Smooth muscle cell (in vitro differentiated cells): ENCODE measurements at regions not wholly inside any gene's neighbourhood (a gene's known extent, or its start where the extent isn't known, plus 50 kb on each side); places are given as distances from the start of the nearest gene placed in this dataset.

Source experiments
- DNase-seq: peaks from one replicate; lab custom pipeline; 2025; ENCODE audit not compliant: unreplicated experiment; lab: John Stamatoyannopoulos, UW
- H2AFZ ChIP-seq: fragments of 200-600 bp; sonication (generic); 2 replicates; pipeline ENCODE4 v1.6.0; 2016; ENCODE audit warnings: antibody characterized with exemption, low read depth, mild to moderate bottlenecking
- H3F3A ChIP-seq: fragments of 200-600 bp; sonication (generic); 2 replicates; pipeline ENCODE4 v1.6.0; 2017; ENCODE audit warnings: antibody characterized with exemption, low read depth
- H3K27ac ChIP-seq: fragments of 200-600 bp; sonication (generic); 2 replicates; pipeline ENCODE4 v1.5.1; 2016; ENCODE audit warnings: low read depth, mild to moderate bottlenecking
- H3K27me3 ChIP-seq: fragments of 200-600 bp; sonication (generic); 2 replicates; pipeline ENCODE4 v1.6.1; 2016; ENCODE audit warnings: low read depth, mild to moderate bottlenecking
- H3K36me3 ChIP-seq: fragments of 200-600 bp; sonication (generic); 2 replicates; pipeline ENCODE4 v1.5.1; 2016; ENCODE audit warnings: low read depth
- H3K4me1 ChIP-seq: fragments of 200-600 bp; sonication (generic); 2 replicates; pipeline ENCODE4 v1.5.1; 2016; ENCODE audit warnings: low read depth
- H3K4me2 ChIP-seq: fragments of 200-600 bp; sonication (generic); 2 replicates; pipeline ENCODE4 v1.6.0; 2016; ENCODE audit warnings: mild to moderate bottlenecking
- H3K4me3 ChIP-seq: fragments of 200-600 bp; sonication (generic); 2 replicates; pipeline ENCODE4 v1.5.1; 2016; ENCODE audit warnings: mild to moderate bottlenecking
- H3K79me2 ChIP-seq: fragments of 200-600 bp; sonication (generic); 2 replicates; pipeline ENCODE4 v1.6.0; 2016; ENCODE audit warnings: low read depth, mild to moderate bottlenecking
- H3K9ac ChIP-seq: fragments of 200-600 bp; sonication (generic); 2 replicates; pipeline ENCODE4 v1.6.0; 2016; ENCODE audit warnings: low read depth
- H3K9me3 ChIP-seq: fragments of 200-600 bp; sonication (generic); replicated peaks from 2 replicates; pipeline ENCODE4 v1.5.1; 2016; ENCODE audit warnings: low read depth
- H4K20me1 ChIP-seq: fragments of 200-600 bp; sonication (generic); 2 replicates; pipeline ENCODE4 v1.6.0; 2016; ENCODE audit warnings: low read depth
- CTCF ChIP-seq: fragments of 200-600 bp; sonication (generic); IDR thresholded peaks from 2 replicates; pipeline ENCODE4 v1.5.1; 2017; ENCODE audit warnings: borderline replicate concordance, mild to moderate bottlenecking, antibody characterized with exemption; ENCODE audit not compliant: insufficient read depth, poor library complexity, severe bottlenecking
- WGBS: methylation state at CpG from one replicate; pipeline ENCODE4 v1.1.7; 2016; ENCODE audit warnings: low lambda C conversion rate; 5-methylcytosine and 5-hydroxymethylcytosine counted together

- Histone ChIP-seq H3K27ac (peak overlapping the region; percentile 94), H3K27me3 (no peaks in the 10 kb centered on the region), H3K79me2 (no peaks in the 10 kb centered on the region), H3F3A (peaks cover 5% of the 10 kb centered on the region), H3K4me2 (no peak overlapping the region), H3K36me3 (no peaks in the 10 kb centered on the region), H4K20me1 (no peaks in the 10 kb centered on the region), H3K9ac (peak overlapping the region; percentile 65), H3K4me3 (no peak overlapping the region), H3K9me3 (no peaks in the 10 kb centered on the region), H3K4me1 (no peaks in the 10 kb centered on the region), H2AFZ (no peak overlapping the region)
- no peak for DNase-seq
- WGBS, result 34% methylated on average over 7 of the region's 7 CpGs
- TF ChIP-seq CTCF, result no peak
These were observed 190.2 kb downstream of the FSCB start for GRCh38 chr14:44316647-44317440.

GRCh38 chr14:44309331-44309730 lies 197.8 kb downstream of the FSCB start:
- 50% methylated on average over 1 of the region's 1 CpG for WGBS
- TF ChIP-seq CTCF, result no peak

GRCh38 chr14:44300916-44301315 lies 206.2 kb downstream of the FSCB start:
- peak overlapping the region; percentile 89 for H3K27ac ChIP-seq
- H3K4me3 ChIP-seq, result no peak overlapping the region
- DNase-seq, result no peak
- no peaks in the 10 kb centered on the region for H3K36me3 ChIP-seq
- H3F3A ChIP-seq, result no peaks in the 10 kb centered on the region
- peak overlapping the region; percentile 53 for H3K9ac ChIP-seq
- H3K9me3 ChIP-seq, result no peaks in the 10 kb centered on the region
- peak overlapping the region; percentile 35 for H2AFZ ChIP-seq
- no peaks in the 10 kb centered on the region for H4K20me1 ChIP-seq
- H3K79me2 ChIP-seq, result no peaks in the 10 kb centered on the region
- H3K4me1 ChIP-seq, result peaks cover 5% of the 10 kb centered on the region
- H3K27me3 ChIP-seq, result no peaks in the 10 kb centered on the region
- peak overlapping the region; percentile 64 for H3K4me2 ChIP-seq
- TF ChIP-seq CTCF, result no peak

More at GRCh38 chr14:44309331-44309730, 197.8 kb downstream of the FSCB start:
- no peak overlapping the region for H3K27ac ChIP-seq
- H3K27me3 ChIP-seq, result no peaks in the 10 kb centered on the region
- no peak overlapping the region for H2AFZ ChIP-seq
- H3K9ac ChIP-seq, result no peak overlapping the region
- no peaks in the 10 kb centered on the region for H3K79me2 ChIP-seq
- no peaks in the 10 kb centered on the region for H3K36me3 ChIP-seq
- no peak overlapping the region for H3K4me3 ChIP-seq
- no peaks in the 10 kb centered on the region for H3K9me3 ChIP-seq
- no peak for DNase-seq
- no peaks in the 10 kb centered on the region for H3K4me1 ChIP-seq
- H4K20me1 ChIP-seq, result no peaks in the 10 kb centered on the region
- H3F3A ChIP-seq, result no peaks in the 10 kb centered on the region
- no peak overlapping the region for H3K4me2 ChIP-seq

- H2AFZ ChIP-seq, result no peak overlapping the region
- peaks cover 5% of the 10 kb centered on the region for H3K4me1 ChIP-seq
- H3K4me2 ChIP-seq, result no peak overlapping the region
- H3K4me3 ChIP-seq, result no peak overlapping the region
- no peaks in the 10 kb centered on the region for H4K20me1 ChIP-seq
- no peaks in the 10 kb centered on the region for H3K9me3 ChIP-seq
- H3K36me3 ChIP-seq, result no peaks in the 10 kb centered on the region
- no peaks in the 10 kb centered on the region for H3K79me2 ChIP-seq
- H3K27me3 ChIP-seq, result no peaks in the 10 kb centered on the region
- peak overlapping the region; percentile 29 for H3K27ac ChIP-seq
- DNase-seq, result no peak
- no peak for TF ChIP-seq CTCF
- H3F3A ChIP-seq, result no peaks in the 10 kb centered on the region
- no peak overlapping the region for H3K9ac ChIP-seq
These were observed 209.6 kb downstream of the FSCB start for GRCh38 chr14:44297437-44297836.
